NCI-H510A (cell line): ENCODE measurements at regions not wholly inside any gene's neighbourhood (a gene's known extent, or its start where the extent isn't known, plus 50 kb on each side); places are given as distances from the start of the nearest gene placed in this dataset.
"Not testable (repeated sequence)": the region's sequence is repeated elsewhere in the genome, so short reads cannot be mapped to it uniquely, and the experiment has no call there.

Experiments used
- DNase-seq: peaks from one replicate; lab custom pipeline; 2025; lab: John Stamatoyannopoulos, UW

- DNase-seq, result no peak
These were observed 332.2 kb upstream of the KIF2B start for GRCh38 chr17:53490447-53490968.

- DNase-seq, result no peak
These were observed 339.0 kb upstream of the KIF2B start for GRCh38 chr17:53483704-53484103.

GRCh38 chr17:53475002-53475401, 347.7 kb upstream of the KIF2B start:
- no peak for DNase-seq

GRCh38 chr17:53472586-53472985, 350.1 kb upstream of the KIF2B start:
- no peak for DNase-seq

GRCh38 chr17:53471514-53471913, 351.2 kb upstream of the KIF2B start:
- DNase-seq, result no peak

GRCh38 chr17:53470626-53471025, 352.1 kb upstream of the KIF2B start:
- DNase-seq, result no peak

GRCh38 chr17:53466733-53467132, 356.0 kb upstream of the KIF2B start:
- no peak for DNase-seq

GRCh38 chr17:53464396-53464795, 358.3 kb upstream of the KIF2B start:
- not testable (repeated sequence) for DNase-seq

GRCh38 chr17:53463363-53463762, 359.4 kb upstream of the KIF2B start:
- no peak for DNase-seq

GRCh38 chr17:53462393-53462811, 360.3 kb upstream of the KIF2B start:
- no peak for DNase-seq

GRCh38 chr17:53455943-53456342, 366.8 kb upstream of the KIF2B start:
- DNase-seq, result not testable (repeated sequence)

- DNase-seq, result no peak
These were observed 368.4 kb upstream of the KIF2B start for GRCh38 chr17:53454337-53454736.

GRCh38 chr17:53449324-53449723, 373.4 kb upstream of the KIF2B start:
- DNase-seq, result no peak

- DNase-seq, result no peak
These were observed 393.8 kb upstream of the KIF2B start for GRCh38 chr17:53428913-53429312.

- DNase-seq, result no peak
These were observed 396.2 kb upstream of the KIF2B start for GRCh38 chr17:53426505-53426904.

- no peak for DNase-seq
These were observed 402.6 kb upstream of the KIF2B start for GRCh38 chr17:53420035-53420641.

GRCh38 chr17:53409588-53409987, 413.1 kb upstream of the KIF2B start:
- no peak for DNase-seq

GRCh38 chr17:53406907-53407306, 415.8 kb upstream of the KIF2B start:
- no peak for DNase-seq

GRCh38 chr17:53391197-53391596, 431.5 kb upstream of the KIF2B start:
- no peak for DNase-seq

- no peak for DNase-seq
These were observed 432.2 kb upstream of the KIF2B start for GRCh38 chr17:53390575-53390974.

GRCh38 chr17:53387745-53388144, 435.0 kb upstream of the KIF2B start:
- DNase-seq, result no peak

- no peak for DNase-seq
These were observed 468.8 kb upstream of the KIF2B start for GRCh38 chr17:53353919-53354351.

- DNase-seq, result no peak
These were observed 477.9 kb upstream of the KIF2B start for GRCh38 chr17:53344778-53345177.

- no peak for DNase-seq
These were observed 486.4 kb upstream of the KIF2B start for GRCh38 chr17:53336281-53336680.
